HUES64 (cell line): ENCODE measurements at regions not wholly inside any gene's neighbourhood (a gene's known extent, or its start where the extent isn't known, plus 50 kb on each side); places are given as distances from the start of the nearest gene placed in this dataset.
"Not testable (repeated sequence)": the region's sequence is repeated elsewhere in the genome, so short reads cannot be mapped to it uniquely, and the experiment has no call there.

Experiments
- H3K27ac ChIP-seq: 2 replicates; pipeline ENCODE4 v1.7.0; 2013; ENCODE audit warnings: low read depth, low read length, inconsistent platforms
- H3K27me3 ChIP-seq: 2 replicates; pipeline ENCODE4 v1.6.1; 2013; ENCODE audit warnings: mild to moderate bottlenecking, low read length; ENCODE audit not compliant: insufficient read depth
- H3K36me3 ChIP-seq: 2 replicates; pipeline ENCODE4 v1.6.1; 2013; ENCODE audit warnings: mild to moderate bottlenecking, low read length; ENCODE audit not compliant: insufficient read depth
- H3K4me1 ChIP-seq: 2 replicates; pipeline ENCODE4 v1.6.1; 2013; ENCODE audit warnings: mild to moderate bottlenecking, low read length, moderate library complexity; ENCODE audit not compliant: insufficient read depth
- H3K4me3 ChIP-seq: 2 replicates; pipeline ENCODE4 v1.5.1; 2013; ENCODE audit warnings: mild to moderate bottlenecking, low read length, moderate library complexity
- H3K9ac ChIP-seq: 2 replicates; pipeline ENCODE4 v1.6.1; 2013; ENCODE audit warnings: mild to moderate bottlenecking, low read depth, low read length
- H3K9me3 ChIP-seq: 2 replicates; pipeline ENCODE4 v1.6.1; 2013; ENCODE audit warnings: low read depth, low read length; ENCODE audit not compliant: insufficient read depth
- WGBS: fragments of 150-250, 120-280 bp; methylation state at CpG from one replicate; pipeline ENCODE4 v1.1.7; 2013; ENCODE audit warnings: missing lambda C conversion rate; 5-methylcytosine and 5-hydroxymethylcytosine counted together

- Histone ChIP-seq H3K36me3 (no peaks in the 10 kb centered on the region), H3K9ac (no peak overlapping the region), H3K9me3 (no peaks in the 10 kb centered on the region), H3K27ac (no peak overlapping the region), H3K4me3 (no peak overlapping the region), H3K4me1 (no peaks in the 10 kb centered on the region), H3K27me3 (peaks cover 8% of the 10 kb centered on the region)
- WGBS = 69% methylated on average over 12 of the region's 12 CpGs
These were observed 132.6 kb upstream of the PODXL start for GRCh38 chr7:131688738-131689661.

GRCh38 chr7:131687296-131687695 lies 130.9 kb upstream of the PODXL start:
- Histone ChIP-seq H3K4me1 (no peaks in the 10 kb centered on the region), H3K27me3 (peaks cover 4% of the 10 kb centered on the region), H3K4me3 (no peak overlapping the region), H3K27ac (no peak overlapping the region), H3K9me3 (no peaks in the 10 kb centered on the region), H3K36me3 (no peaks in the 10 kb centered on the region), H3K9ac (no peak overlapping the region)
- WGBS = 92% methylated on average over 9 of the region's 9 CpGs

GRCh38 chr7:131686833-131687232 lies 130.4 kb upstream of the PODXL start:
- H3K9me3 ChIP-seq = no peaks in the 10 kb centered on the region
- H3K27me3 ChIP-seq = 0 out of 2 replicates have a peak, but pooled peaks cover 2% of the 10 kb centered on the region
- no peaks in the 10 kb centered on the region for H3K36me3 ChIP-seq
- H3K4me1 ChIP-seq = no peaks in the 10 kb centered on the region
- no peak overlapping the region for H3K9ac ChIP-seq
- no peak overlapping the region for H3K27ac ChIP-seq
- H3K4me3 ChIP-seq = no peak overlapping the region

- Histone ChIP-seq H3K36me3 (no peaks in the 10 kb centered on the region), H3K4me1 (no peaks in the 10 kb centered on the region), H3K27me3 (no peaks in the 10 kb centered on the region), H3K9ac (no peak overlapping the region), H3K27ac (no peak overlapping the region), H3K4me3 (no peak overlapping the region), H3K9me3 (no peaks in the 10 kb centered on the region)
- 90% methylated on average over 5 of the region's 5 CpGs for WGBS
These were observed 127.2 kb upstream of the PODXL start for GRCh38 chr7:131683536-131684125.

GRCh38 chr7:131681961-131682360 lies 125.5 kb upstream of the PODXL start:
- 35% methylated on average over 1 of the region's 1 CpG for WGBS
- H3K9ac ChIP-seq = no peak overlapping the region
- no peaks in the 10 kb centered on the region for H3K27me3 ChIP-seq
- no peaks in the 10 kb centered on the region for H3K4me1 ChIP-seq
- H3K4me3 ChIP-seq = no peak overlapping the region
- no peak overlapping the region for H3K27ac ChIP-seq
- no peaks in the 10 kb centered on the region for H3K9me3 ChIP-seq
- H3K36me3 ChIP-seq = no peaks in the 10 kb centered on the region

GRCh38 chr7:131679071-131679470 lies 122.6 kb upstream of the PODXL start:
- H3K4me3 ChIP-seq, H3K36me3 ChIP-seq, H3K9me3 ChIP-seq, H3K27ac ChIP-seq, H3K27me3 ChIP-seq, H3K9ac ChIP-seq, H3K4me1 ChIP-seq: not testable (repeated sequence)
- 89% methylated on average over 7 of the region's 8 CpGs for WGBS

GRCh38 chr7:131676850-131677249 lies 120.4 kb upstream of the PODXL start:
- not testable (repeated sequence) for H3K9ac ChIP-seq, H3K27ac ChIP-seq, H3K9me3 ChIP-seq, H3K36me3 ChIP-seq, H3K27me3 ChIP-seq, H3K4me1 ChIP-seq, H3K4me3 ChIP-seq
- 98% methylated on average over 2 of the region's 2 CpGs for WGBS

GRCh38 chr7:131674131-131674530 lies 117.7 kb upstream of the PODXL start:
- 79% methylated on average over 3 of the region's 3 CpGs for WGBS
- no peak overlapping the region for H3K9ac ChIP-seq
- H3K4me1 ChIP-seq = no peaks in the 10 kb centered on the region
- H3K27me3 ChIP-seq = no peaks in the 10 kb centered on the region; the same call in 1 of the 2 replicates
- H3K27ac ChIP-seq = no peak overlapping the region
- H3K9me3 ChIP-seq = no peaks in the 10 kb centered on the region
- H3K36me3 ChIP-seq = no peaks in the 10 kb centered on the region
- H3K4me3 ChIP-seq = no peak overlapping the region

GRCh38 chr7:131673576-131673975 lies 117.1 kb upstream of the PODXL start:
- Histone ChIP-seq H3K27ac (no peak overlapping the region), H3K9ac (no peak overlapping the region), H3K4me1 (no peaks in the 10 kb centered on the region), H3K36me3 (no peaks in the 10 kb centered on the region), H3K9me3 (no peaks in the 10 kb centered on the region), H3K27me3 (no peaks in the 10 kb centered on the region; the same call in 1 of the 2 replicates), H3K4me3 (no peak overlapping the region)
- 91% methylated on average over 3 of the region's 3 CpGs for WGBS

GRCh38 chr7:131670406-131670805 lies 114.0 kb upstream of the PODXL start:
- Histone ChIP-seq H3K4me1 (no peaks in the 10 kb centered on the region), H3K9ac (no peak overlapping the region), H3K27me3 (no peaks in the 10 kb centered on the region; the same call in 1 of the 2 replicates), H3K4me3 (no peak overlapping the region), H3K36me3 (no peaks in the 10 kb centered on the region), H3K9me3 (no peaks in the 10 kb centered on the region), H3K27ac (no peak overlapping the region)
- WGBS = 89% methylated on average over 2 of the region's 2 CpGs

GRCh38 chr7:131667699-131668098 lies 111.3 kb upstream of the PODXL start:
- WGBS = 87% methylated on average over 4 of the region's 4 CpGs
- no peak overlapping the region for H3K4me3 ChIP-seq
- no peaks in the 10 kb centered on the region for H3K36me3 ChIP-seq
- no peak overlapping the region for H3K27ac ChIP-seq
- peaks cover 4% of the 10 kb centered on the region for H3K4me1 ChIP-seq
- H3K9me3 ChIP-seq = no peaks in the 10 kb centered on the region
- no peaks in the 10 kb centered on the region for H3K27me3 ChIP-seq
- H3K9ac ChIP-seq = no peak overlapping the region
